ENCODE measurements at regions not wholly inside any gene's neighbourhood (a gene's known extent, or its start where the extent isn't known, plus 50 kb on each side); places are given as distances from the start of the nearest gene placed in this dataset.

GRCh38 chr20:48011025-48011424 is 225.7 kb upstream of the SULF2 start:
- Histone ChIP-seq H3K4me1 (peaks cover 0 to 14% (median 0%) of the 10 kb centered on the region in 12 donors), H3K9me3 (peaks cover 0 to 21% (median 8%) of the 10 kb centered on the region in 12 donors), H3K27ac (no peak overlapping the region), H3K4me3 (no peak overlapping the region), H3K36me3 (no peaks in the 10 kb centered on the region), H3K27me3 (peaks cover 0 to 3% (median 0%) of the 10 kb centered on the region in 9 donors)
- 94 to 96% (median 95%) methylated on average over 2 of the region's 2 CpGs for WGBS, 4 donors
- intact Hi-C loops (cut with DNase I), result no loop called here
- TF ChIP-seq POLR2A (IDR thresholded peaks at IDR 0.05), result no peak
- TF ChIP-seq, protein P1, sequence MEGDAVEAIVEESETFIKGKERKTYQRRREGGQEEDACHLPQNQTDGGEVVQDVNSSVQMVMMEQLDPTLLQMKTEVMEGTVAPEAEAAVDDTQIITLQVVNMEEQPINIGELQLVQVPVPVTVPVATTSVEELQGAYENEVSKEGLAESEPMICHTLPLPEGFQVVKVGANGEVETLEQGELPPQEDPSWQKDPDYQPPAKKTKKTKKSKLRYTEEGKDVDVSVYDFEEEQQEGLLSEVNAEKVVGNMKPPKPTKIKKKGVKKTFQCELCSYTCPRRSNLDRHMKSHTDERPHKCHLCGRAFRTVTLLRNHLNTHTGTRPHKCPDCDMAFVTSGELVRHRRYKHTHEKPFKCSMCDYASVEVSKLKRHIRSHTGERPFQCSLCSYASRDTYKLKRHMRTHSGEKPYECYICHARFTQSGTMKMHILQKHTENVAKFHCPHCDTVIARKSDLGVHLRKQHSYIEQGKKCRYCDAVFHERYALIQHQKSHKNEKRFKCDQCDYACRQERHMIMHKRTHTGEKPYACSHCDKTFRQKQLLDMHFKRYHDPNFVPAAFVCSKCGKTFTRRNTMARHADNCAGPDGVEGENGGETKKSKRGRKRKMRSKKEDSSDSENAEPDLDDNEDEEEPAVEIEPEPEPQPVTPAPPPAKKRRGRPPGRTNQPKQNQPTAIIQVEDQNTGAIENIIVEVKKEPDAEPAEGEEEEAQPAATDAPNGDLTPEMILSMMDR (IDR thresholded peaks at IDR 0.05), result no peak
- DNase-seq (no peak), ATAC-seq (no peak)

GRCh38 chr20:48010623-48011022 is 225.3 kb upstream of the SULF2 start:
- Histone ChIP-seq H3K36me3 (no peaks in the 10 kb centered on the region), H3K27ac (no peak overlapping the region), H3K9me3 (peaks cover 0 to 21% (median 8%) of the 10 kb centered on the region in 12 donors), H3K4me3 (no peak overlapping the region), H3K27me3 (peaks cover 0 to 7% (median 0%) of the 10 kb centered on the region in 9 donors), H3K4me1 (peaks cover 0 to 16% (median 0%) of the 10 kb centered on the region in 12 donors)
- ATAC-seq (no peak), DNase-seq (no peak)
- no peak for TF ChIP-seq POLR2A (IDR thresholded peaks at IDR 0.05)
- TF ChIP-seq, protein P1 (IDR thresholded peaks at IDR 0.05), result no peak
- intact Hi-C loops (cut with DNase I), result no loop called here
- WGBS, 4 donors, result 82 to 91% (median 87%) methylated on average over 3 of the region's 3 CpGs

- H3K36me3 ChIP-seq, result no peaks in the 10 kb centered on the region
- TF ChIP-seq, protein P1 (IDR thresholded peaks at IDR 0.05), result no peak
- no peak for TF ChIP-seq POLR2A (IDR thresholded peaks at IDR 0.05)
- no peak overlapping the region for H3K4me3 ChIP-seq
- no peak overlapping the region for H3K27ac ChIP-seq
- no peak for DNase-seq
- H3K9me3 ChIP-seq, result peaks cover 0 to 24% (median 8%) of the 10 kb centered on the region in 12 donors
- 68 to 77% (median 74%) methylated on average over 2 of the region's 2 CpGs for WGBS, 4 donors
- H3K4me1 ChIP-seq, result peaks cover 0 to 16% (median 0%) of the 10 kb centered on the region in 12 donors
- intact Hi-C loops (cut with DNase I), result no loop called here
- peaks cover 0 to 11% (median 0%) of the 10 kb centered on the region in 9 donors for H3K27me3 ChIP-seq
- ATAC-seq, result no peak
Observed at GRCh38 chr20:48008850-48009515, 223.7 kb upstream of the SULF2 start.

DNA sequence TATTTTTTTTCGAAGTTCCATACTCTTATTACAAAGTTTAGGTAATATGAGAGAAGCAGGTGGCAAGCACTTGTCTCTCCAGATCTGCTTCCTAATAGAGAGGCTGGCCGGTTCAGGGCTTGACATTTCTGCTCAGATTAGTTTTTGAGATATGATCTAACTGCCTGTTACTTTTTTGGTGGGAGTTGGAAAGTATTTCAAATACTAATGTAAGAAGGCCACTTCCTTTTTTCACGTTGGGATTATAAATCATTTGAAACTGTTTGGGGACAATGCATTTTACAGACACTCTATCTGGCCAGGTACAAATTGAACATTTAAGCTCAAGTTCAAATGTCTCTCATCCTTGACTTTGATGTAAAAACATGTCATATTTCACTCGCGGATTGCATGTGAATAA is 222.1 kb upstream of the SULF2 start:
- ATAC-seq (no peak), DNase-seq (no peak)
- no peak for TF ChIP-seq POLR2A (IDR thresholded peaks at IDR 0.05)
- TF ChIP-seq, protein P1 (IDR thresholded peaks at IDR 0.05), result no peak
- Histone ChIP-seq H3K4me3 (no peak overlapping the region), H3K9me3 (peaks cover 0 to 24% (median 5%) of the 10 kb centered on the region in 12 donors), H3K36me3 (no peaks in the 10 kb centered on the region), H3K27me3 (peaks cover 0 to 11% (median 0%) of the 10 kb centered on the region in 9 donors), H3K4me1 (peaks cover 0 to 20% (median 0%) of the 10 kb centered on the region in 12 donors), H3K27ac (no peak overlapping the region)
- 69 to 79% (median 74%) methylated on average over 5 of the region's 5 CpGs for WGBS, 4 donors
- intact Hi-C loops (cut with DNase I), result no loop called here
